ENCODE measurements at regions not wholly inside any gene's neighbourhood (a gene's known extent, or its start where the extent isn't known, plus 50 kb on each side); places are given as distances from the start of the nearest gene placed in this dataset.
A peak's percentile ranks its signal among the peaks of the same experiment; 100 is the strongest.

DNA sequence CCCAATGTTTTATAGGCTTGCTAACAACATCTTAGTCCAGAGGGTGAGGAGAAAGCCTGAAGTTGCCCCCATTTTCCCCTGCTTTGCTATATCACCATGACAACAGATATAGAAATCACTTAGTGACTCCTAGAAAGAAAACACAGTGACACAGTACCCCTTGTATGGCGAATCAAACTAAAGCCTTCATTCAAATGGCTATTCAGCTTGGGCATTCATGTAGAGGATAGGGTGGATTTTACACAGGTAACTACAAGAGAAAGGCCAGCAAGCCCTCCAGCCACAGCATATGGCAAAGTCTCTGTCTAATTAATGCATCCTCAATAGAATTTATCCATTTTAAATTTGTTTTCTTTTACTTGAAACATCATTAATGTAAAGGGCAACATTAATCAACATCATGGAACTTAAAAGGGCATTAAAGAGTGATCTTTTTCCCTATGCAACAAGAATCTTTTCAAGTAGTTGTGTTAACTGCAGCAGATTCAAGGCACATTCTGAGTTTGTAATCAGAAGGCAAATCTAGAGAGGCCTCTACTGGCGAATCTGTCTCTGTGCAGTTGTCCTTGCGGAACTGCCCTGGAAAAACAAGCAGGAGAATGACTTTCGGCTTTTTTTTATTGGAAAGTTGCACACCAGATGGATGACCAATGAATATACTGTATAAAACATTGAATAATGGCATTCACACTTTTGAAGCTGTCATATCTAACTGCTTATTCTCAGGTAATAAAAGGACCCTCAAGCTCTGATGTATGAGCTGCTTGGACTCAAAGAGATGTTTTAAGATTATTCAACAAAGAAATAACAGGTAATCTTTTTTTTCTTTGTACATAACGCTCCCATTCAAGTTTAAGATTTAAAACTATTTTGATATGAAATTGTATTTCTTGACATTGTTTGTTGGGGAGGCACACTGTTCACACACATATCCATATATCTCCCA, 621.7 kb upstream of the AGTR1 start:
- TF ChIP-seq POLR2A (IDR thresholded peaks at IDR 0.05) (no peak), POLR2AphosphoS5 (IDR thresholded peaks at IDR 0.05) (no peak)
- TF ChIP-seq, protein P1, sequence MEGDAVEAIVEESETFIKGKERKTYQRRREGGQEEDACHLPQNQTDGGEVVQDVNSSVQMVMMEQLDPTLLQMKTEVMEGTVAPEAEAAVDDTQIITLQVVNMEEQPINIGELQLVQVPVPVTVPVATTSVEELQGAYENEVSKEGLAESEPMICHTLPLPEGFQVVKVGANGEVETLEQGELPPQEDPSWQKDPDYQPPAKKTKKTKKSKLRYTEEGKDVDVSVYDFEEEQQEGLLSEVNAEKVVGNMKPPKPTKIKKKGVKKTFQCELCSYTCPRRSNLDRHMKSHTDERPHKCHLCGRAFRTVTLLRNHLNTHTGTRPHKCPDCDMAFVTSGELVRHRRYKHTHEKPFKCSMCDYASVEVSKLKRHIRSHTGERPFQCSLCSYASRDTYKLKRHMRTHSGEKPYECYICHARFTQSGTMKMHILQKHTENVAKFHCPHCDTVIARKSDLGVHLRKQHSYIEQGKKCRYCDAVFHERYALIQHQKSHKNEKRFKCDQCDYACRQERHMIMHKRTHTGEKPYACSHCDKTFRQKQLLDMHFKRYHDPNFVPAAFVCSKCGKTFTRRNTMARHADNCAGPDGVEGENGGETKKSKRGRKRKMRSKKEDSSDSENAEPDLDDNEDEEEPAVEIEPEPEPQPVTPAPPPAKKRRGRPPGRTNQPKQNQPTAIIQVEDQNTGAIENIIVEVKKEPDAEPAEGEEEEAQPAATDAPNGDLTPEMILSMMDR (IDR thresholded peaks at IDR 0.05 in 8 of 11, conservative IDR thresholded peaks at IDR 0.05 in 3 of 11): peak in 7 of 11 experiments; percentile 20 to 59 (median 29)
- 64 to 72% (median 72%) methylated on average over 5 of the region's 5 CpGs for WGBS, 5 donors
- intact Hi-C loops (cut with DNase I; ENCODE audit: low total_unique reads): no loop called here
- Histone ChIP-seq H3K27ac (no peak overlapping the region), H3K36me3 (no peaks in the 10 kb centered on the region), H3K27me3 (replicated peaks in 1 of 7) (no peaks in the 10 kb centered on the region), H3K9me3 (no peaks in the 10 kb centered on the region), H3K4me1 (no peaks in the 10 kb centered on the region), H3K4me3 (no peak overlapping the region)
- no peak for DNase-seq

DNA sequence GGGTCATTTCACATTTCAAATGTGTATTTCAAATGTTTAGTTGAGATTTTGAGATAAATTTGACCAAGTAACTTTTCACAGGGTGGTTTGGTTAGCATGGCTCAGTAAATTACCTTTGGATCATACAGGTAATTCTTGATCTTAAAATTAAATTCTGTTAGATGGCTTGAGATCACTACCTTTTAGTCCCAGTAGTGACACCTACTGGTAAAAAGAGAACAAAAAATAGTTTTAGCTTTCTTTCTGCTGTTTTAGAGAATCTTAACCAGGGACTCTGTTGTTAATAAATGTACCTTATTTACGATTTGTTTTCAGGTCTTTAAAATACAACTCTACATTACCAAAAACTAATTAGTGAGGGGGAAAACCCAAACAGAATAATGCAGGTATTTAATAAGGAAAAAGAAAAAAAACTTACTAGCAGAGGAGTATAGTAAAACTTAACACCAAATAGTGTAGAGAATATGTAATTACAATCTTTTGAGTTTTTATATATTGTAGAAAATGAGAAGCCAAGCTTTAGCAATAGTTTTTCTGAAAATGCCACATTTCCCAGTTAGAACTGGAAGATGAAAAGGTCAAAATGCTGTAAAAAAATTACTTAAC, 620.3 kb upstream of the AGTR1 start:
- 7 to 14% (median 10%) methylated on average over 1 of the region's 1 CpG for WGBS, 5 donors
- no peaks in the 10 kb centered on the region for H3K4me1 ChIP-seq
- no peak overlapping the region for H3K4me3 ChIP-seq
- H3K9me3 ChIP-seq: no peaks in the 10 kb centered on the region
- no peak for DNase-seq
- intact Hi-C loops (cut with DNase I; ENCODE audit: low total_unique reads): no loop called here
- no peaks in the 10 kb centered on the region for H3K36me3 ChIP-seq
- H3K27ac ChIP-seq: no peak overlapping the region
- TF ChIP-seq, protein P1 (IDR thresholded peaks at IDR 0.05 in 8 of 11, conservative IDR thresholded peaks at IDR 0.05 in 3 of 11): peak in 5 of 11 experiments; percentile 12 to 39 (median 22)
- TF ChIP-seq POLR2A (IDR thresholded peaks at IDR 0.05): no peak
- TF ChIP-seq POLR2AphosphoS5 (IDR thresholded peaks at IDR 0.05): no peak
- H3K27me3 ChIP-seq (replicated peaks in 1 of 7): no peaks in the 10 kb centered on the region

DNA sequence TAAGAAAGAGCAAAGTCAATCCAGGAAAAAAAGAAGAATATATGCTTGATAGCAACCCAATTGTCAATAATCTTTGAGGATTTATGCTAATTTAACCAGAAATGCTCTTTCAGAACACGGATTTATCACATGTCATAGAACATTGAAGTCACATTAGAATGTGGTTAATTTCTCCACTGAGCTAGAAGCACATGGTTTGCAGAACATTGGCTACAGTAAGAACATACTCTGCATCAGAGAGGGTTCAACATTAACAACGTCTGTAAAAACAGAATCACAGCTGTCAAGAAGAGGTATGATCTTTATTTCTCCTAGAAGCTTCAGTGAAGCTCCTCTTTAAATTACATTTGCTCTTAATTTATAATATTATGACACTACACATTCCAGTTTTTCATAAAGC, 619.7 kb upstream of the AGTR1 start:
- H3K36me3 ChIP-seq: no peaks in the 10 kb centered on the region
- H3K4me1 ChIP-seq: no peaks in the 10 kb centered on the region
- no peak for DNase-seq
- H3K9me3 ChIP-seq: no peaks in the 10 kb centered on the region
- no peak overlapping the region for H3K27ac ChIP-seq
- 72 to 84% (median 81%) methylated on average over 2 of the region's 2 CpGs for WGBS, 5 donors
- intact Hi-C loops (cut with DNase I; ENCODE audit: low total_unique reads): no loop called here
- TF ChIP-seq POLR2AphosphoS5 (IDR thresholded peaks at IDR 0.05) (no peak), POLR2A (IDR thresholded peaks at IDR 0.05) (no peak)
- TF ChIP-seq, protein P1 (IDR thresholded peaks at IDR 0.05 in 8 of 11, conservative IDR thresholded peaks at IDR 0.05 in 3 of 11): no peak
- H3K4me3 ChIP-seq: no peak overlapping the region
- no peaks in the 10 kb centered on the region for H3K27me3 ChIP-seq (replicated peaks in 1 of 7)

DNA sequence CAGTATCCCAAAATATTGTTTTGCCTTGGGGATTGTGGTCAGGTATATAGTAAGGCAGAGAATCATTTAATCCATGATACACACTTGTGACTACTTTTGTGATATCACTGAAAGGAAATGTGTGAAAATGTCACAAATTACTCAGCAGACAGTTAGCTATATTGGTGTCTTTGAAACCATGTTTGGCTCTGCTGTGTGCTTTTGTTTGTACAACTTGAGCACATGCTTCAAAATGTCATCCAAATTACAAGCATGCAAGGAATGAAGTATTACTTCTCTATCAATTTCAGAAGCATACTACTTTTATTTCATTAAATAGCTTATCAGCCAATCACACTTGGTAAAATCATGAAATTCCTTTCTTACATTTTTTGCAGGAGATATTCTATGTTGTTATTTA, 619.0 kb upstream of the AGTR1 start:
- H3K36me3 ChIP-seq: no peaks in the 10 kb centered on the region
- no peak for DNase-seq
- no peak overlapping the region for H3K27ac ChIP-seq
- H3K9me3 ChIP-seq: no peaks in the 10 kb centered on the region
- TF ChIP-seq POLR2A (IDR thresholded peaks at IDR 0.05): no peak
- no peak for TF ChIP-seq POLR2AphosphoS5 (IDR thresholded peaks at IDR 0.05)
- TF ChIP-seq, protein P1 (IDR thresholded peaks at IDR 0.05 in 8 of 11, conservative IDR thresholded peaks at IDR 0.05 in 3 of 11): no peak
- intact Hi-C loops (cut with DNase I; ENCODE audit: low total_unique reads): no loop called here
- no peaks in the 10 kb centered on the region for H3K4me1 ChIP-seq
- H3K4me3 ChIP-seq: no peak overlapping the region
- H3K27me3 ChIP-seq (replicated peaks in 1 of 7): no peaks in the 10 kb centered on the region
